Vagina (tissue), 2 donors: ENCODE measurements at regions not wholly inside any gene's neighbourhood (a gene's known extent, or its start where the extent isn't known, plus 50 kb on each side); places are given as distances from the start of the nearest gene placed in this dataset.

Source experiments
- DNase-seq, 2 donors: peaks; one replicate each; pipeline ENCODE4 v3.0.0-alpha.2; 2017; ENCODE audit errors: extremely low spot score in 2 of 2
- H3K27ac ChIP-seq: fragments of 200-600 bp; sonication (generic); one replicate; pipeline ENCODE4 v1.5.1; 2019
- H3K27me3 ChIP-seq: fragments of 200-600 bp; sonication (generic); one replicate; pipeline ENCODE4 v1.5.1; 2019
- H3K36me3 ChIP-seq, 2 donors: fragments of 200-600 bp; sonication (generic); one replicate each; pipeline ENCODE4 v1.5.1; 2017 to 2019
- H3K4me1 ChIP-seq: fragments of 200-600 bp; sonication (generic); one replicate; pipeline ENCODE4 v1.5.1; 2019
- H3K4me3 ChIP-seq, 2 donors: fragments of 200-600 bp; sonication (generic); 1 replicate in 1 of 2; 2 replicates in 1 of 2; pipeline ENCODE4 v1.5.1; 2016 to 2019
- H3K9me3 ChIP-seq: fragments of 200-600 bp; sonication (generic); one replicate; pipeline ENCODE4 v1.5.1; 2019
- POLR2A ChIP-seq, 2 donors: fragments of 450-650 bp; IDR thresholded peaks; one replicate each; pipeline ENCODE4 v1.6.1; 2017; ENCODE audit warnings: antibody characterized with exemption in 2 of 2, mild to moderate bottlenecking in 2 of 2, moderate library complexity in 2 of 2
- POLR2AphosphoS5 ChIP-seq, 2 donors: sonication (generic); formaldehyde crosslinking; IDR thresholded peaks; one replicate each; pipeline ENCODE4 v1.9.0; 2017; ENCODE audit warnings: antibody characterized with exemption in 2 of 2, mild to moderate bottlenecking in 2 of 2, low read depth in 1 of 2; ENCODE audit not compliant: insufficient read depth in 1 of 2
- intact Hi-C: fragments of 100-400 bp; cut with DNase I; formaldehyde crosslinking; loops from one replicate; pipeline ENCODE4 v1.15.1; 2023
- TF ChIP-seq, protein P1 (sequence below), 3 experiments: fragments of 450-650 bp in 2 of 3; fragments of 200-600 bp in 1 of 3; sonication (generic) in 1 of 3; IDR thresholded peaks; one replicate each; pipeline ENCODE4 v1.5.1; 2017 to 2019; ENCODE audit warnings: antibody characterized with exemption in 3 of 3, mild to moderate bottlenecking in 2 of 3, moderate library complexity in 2 of 3

- Histone ChIP-seq H3K27ac (peak overlapping the region; percentile 19), H3K9me3 (no peaks in the 10 kb centered on the region), H3K4me3 (no peak overlapping the region), H3K4me1 (peaks cover 9% of the 10 kb centered on the region), H3K27me3 (no peaks in the 10 kb centered on the region), H3K36me3 (no peaks in the 10 kb centered on the region)
- DNase-seq: no peak
- intact Hi-C loops: loop anchor here (5.0 to 10.0 kb wide), 3 partner anchors 97 to 313 kb away; no protein-coding TSS in a partner anchor
- TF ChIP-seq POLR2A (IDR thresholded peaks at IDR 0.05) (no peak), POLR2AphosphoS5 (IDR thresholded peaks at IDR 0.05; ENCODE audit: insufficient read depth in 1 of 2, low read depth in 1 of 2) (no peak)
- TF ChIP-seq, protein P1, sequence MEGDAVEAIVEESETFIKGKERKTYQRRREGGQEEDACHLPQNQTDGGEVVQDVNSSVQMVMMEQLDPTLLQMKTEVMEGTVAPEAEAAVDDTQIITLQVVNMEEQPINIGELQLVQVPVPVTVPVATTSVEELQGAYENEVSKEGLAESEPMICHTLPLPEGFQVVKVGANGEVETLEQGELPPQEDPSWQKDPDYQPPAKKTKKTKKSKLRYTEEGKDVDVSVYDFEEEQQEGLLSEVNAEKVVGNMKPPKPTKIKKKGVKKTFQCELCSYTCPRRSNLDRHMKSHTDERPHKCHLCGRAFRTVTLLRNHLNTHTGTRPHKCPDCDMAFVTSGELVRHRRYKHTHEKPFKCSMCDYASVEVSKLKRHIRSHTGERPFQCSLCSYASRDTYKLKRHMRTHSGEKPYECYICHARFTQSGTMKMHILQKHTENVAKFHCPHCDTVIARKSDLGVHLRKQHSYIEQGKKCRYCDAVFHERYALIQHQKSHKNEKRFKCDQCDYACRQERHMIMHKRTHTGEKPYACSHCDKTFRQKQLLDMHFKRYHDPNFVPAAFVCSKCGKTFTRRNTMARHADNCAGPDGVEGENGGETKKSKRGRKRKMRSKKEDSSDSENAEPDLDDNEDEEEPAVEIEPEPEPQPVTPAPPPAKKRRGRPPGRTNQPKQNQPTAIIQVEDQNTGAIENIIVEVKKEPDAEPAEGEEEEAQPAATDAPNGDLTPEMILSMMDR (IDR thresholded peaks at IDR 0.05): peak; percentile 65 to 81 (median 76)
Measured at GRCh38 chr2:176454893-176455815, 185.9 kb downstream of the MTX2 start.

DNA sequence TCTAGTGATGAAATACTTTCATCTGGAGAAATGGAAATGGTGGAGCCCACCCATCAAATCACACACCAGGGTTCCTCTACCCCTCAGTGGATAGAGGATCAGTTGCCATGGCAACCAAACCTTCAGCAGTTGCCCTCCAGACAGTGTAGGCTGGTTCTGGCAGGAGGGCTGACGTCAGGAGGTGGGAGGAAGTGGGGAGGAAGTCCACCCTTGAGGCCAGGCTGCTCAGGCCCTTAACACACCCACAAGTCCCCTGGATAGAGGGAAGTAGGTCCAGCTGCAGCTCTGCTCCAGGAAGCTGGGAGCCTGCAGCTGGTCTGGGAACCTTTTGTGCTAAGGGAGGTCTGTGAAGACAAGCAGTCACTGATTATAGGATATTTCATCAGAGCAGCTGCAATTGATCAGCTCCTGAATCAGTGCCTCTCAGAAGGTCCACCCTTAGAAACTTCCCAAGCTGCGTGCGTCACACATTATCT, 186.6 kb downstream of the MTX2 start:
- Histone ChIP-seq H3K27ac (peak overlapping the region; percentile 19), H3K9me3 (no peaks in the 10 kb centered on the region), H3K36me3 (no peaks in the 10 kb centered on the region), H3K27me3 (no peaks in the 10 kb centered on the region), H3K4me1 (peaks cover 9% of the 10 kb centered on the region), H3K4me3 (no peak overlapping the region)
- intact Hi-C loops: loop anchor here (5.0 to 10.0 kb wide), 3 partner anchors 96 to 314 kb away; no protein-coding TSS in a partner anchor
- DNase-seq: peak in 1 of 2 donors; percentile 97
- TF ChIP-seq, protein P1 (IDR thresholded peaks at IDR 0.05): no peak
- TF ChIP-seq POLR2AphosphoS5 (IDR thresholded peaks at IDR 0.05; ENCODE audit: insufficient read depth in 1 of 2, low read depth in 1 of 2): peak in 1 of 2 donors; percentile 78
- no peak for TF ChIP-seq POLR2A (IDR thresholded peaks at IDR 0.05)

DNA sequence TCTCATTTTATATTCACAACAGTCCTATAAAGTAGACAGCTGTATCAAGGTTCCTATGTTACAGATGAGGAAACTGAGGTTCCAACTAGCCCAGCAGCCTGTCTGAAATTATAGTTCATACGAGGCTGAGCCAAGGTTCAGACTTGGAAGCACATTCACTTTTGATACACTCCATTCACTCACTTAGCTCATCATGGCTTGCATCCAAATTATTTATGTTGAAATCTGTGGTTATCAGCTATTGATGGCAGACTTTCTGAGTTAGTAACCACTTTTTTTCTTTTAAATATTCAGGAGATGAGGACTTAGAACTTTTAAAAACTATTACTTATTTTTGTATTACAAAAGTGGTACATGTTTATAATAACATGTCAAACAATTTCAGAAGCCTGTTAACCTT, 188.2 kb downstream of the MTX2 start:
- Histone ChIP-seq H3K4me1 (peaks cover 9% of the 10 kb centered on the region), H3K4me3 (no peak overlapping the region), H3K9me3 (no peaks in the 10 kb centered on the region), H3K36me3 (no peaks in the 10 kb centered on the region), H3K27me3 (no peaks in the 10 kb centered on the region), H3K27ac (no peak overlapping the region)
- DNase-seq: no peak
- intact Hi-C loops: loop anchor here (5.0 to 10.0 kb wide), 3 partner anchors 95 to 315 kb away; no protein-coding TSS in a partner anchor
- TF ChIP-seq, protein P1 (IDR thresholded peaks at IDR 0.05): no peak
- TF ChIP-seq POLR2AphosphoS5 (IDR thresholded peaks at IDR 0.05; ENCODE audit: insufficient read depth in 1 of 2, low read depth in 1 of 2) (no peak), POLR2A (IDR thresholded peaks at IDR 0.05) (no peak)

DNA sequence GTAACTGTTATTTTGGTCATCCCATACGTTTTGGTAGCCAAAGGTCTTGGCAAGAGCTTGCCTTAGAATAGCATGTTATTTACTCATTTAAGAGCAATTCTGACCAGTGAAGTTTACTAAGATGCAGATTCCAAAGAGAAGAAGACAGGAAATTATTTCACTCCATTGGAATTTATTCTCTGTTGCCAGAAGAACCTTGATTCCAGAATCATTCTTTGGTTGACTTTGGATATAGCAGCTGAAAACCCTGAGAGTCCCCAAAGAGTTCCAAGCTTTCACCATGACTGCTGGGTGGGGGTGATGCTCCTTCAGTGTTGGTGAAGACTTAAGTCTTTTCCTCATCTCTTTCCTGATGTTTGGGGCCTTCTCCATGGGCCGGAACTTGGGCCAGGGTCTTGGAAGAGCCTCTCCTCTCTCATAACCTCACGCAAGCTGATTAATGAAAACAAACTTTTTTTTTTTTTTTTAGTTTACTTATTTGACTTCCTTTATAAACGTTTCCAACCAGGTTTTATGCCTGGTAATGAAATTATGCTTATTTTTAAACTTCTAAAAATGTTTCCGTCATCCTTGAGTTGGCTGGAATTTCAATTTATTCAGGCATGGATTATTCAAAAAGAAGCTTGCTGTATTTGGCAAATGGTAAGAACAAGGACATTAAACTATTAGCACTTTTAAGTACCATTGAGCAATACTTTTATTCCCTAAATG, 192.0 kb downstream of the MTX2 start:
- intact Hi-C loops: no loop called here
- Histone ChIP-seq H3K27me3 (no peaks in the 10 kb centered on the region), H3K9me3 (no peaks in the 10 kb centered on the region), H3K4me1 (no peaks in the 10 kb centered on the region), H3K27ac (no peak overlapping the region), H3K36me3 (no peaks in the 10 kb centered on the region), H3K4me3 (no peak overlapping the region)
- no peak for DNase-seq
- no peak for TF ChIP-seq POLR2A (IDR thresholded peaks at IDR 0.05)
- TF ChIP-seq, protein P1 (IDR thresholded peaks at IDR 0.05): no peak
